ENCODE measurements at regions not wholly inside any gene's neighbourhood (a gene's known extent, or its start where the extent isn't known, plus 50 kb on each side); places are given as distances from the start of the nearest gene placed in this dataset.
"Not testable (repeated sequence)": the region's sequence is repeated elsewhere in the genome, so short reads cannot be mapped to it uniquely, and the experiment has no call there.

DNA sequence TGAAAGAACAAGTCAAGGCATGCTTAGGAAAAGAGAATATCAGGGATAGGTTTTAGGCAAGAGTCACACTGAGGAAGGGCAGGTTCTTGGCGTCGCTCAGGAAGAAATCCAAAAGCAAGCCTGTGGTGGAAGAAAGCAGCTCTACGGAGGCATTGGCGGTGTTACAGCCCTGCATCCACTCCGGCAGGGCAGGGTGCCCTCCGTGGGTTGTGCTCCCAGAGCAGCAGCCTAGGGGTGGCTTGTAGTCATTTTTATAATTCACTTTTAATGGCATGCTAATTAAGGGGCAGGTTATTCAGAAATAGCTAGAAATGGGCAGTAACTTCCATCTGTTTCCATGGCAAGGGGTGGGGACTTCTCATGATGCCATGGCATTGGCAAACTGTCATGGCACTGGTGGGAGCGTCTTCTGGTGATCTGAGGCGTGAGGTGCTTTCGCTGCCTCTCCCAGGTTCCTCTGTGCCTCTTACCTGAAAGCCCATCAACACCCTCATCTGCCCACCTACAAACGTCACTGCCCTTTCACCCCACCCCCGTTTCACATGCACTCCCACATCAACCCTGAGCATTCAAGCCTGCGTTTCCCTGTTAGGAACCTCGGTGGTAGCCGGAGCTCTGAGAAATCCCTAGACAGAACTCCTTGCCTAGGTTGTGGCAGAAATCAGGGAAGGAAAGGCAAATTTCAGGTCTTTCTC is 1763.8 kb upstream of the TPTE start:
- DNase-seq (ENCODE audit: low spot score): not testable (repeated sequence)

DNA sequence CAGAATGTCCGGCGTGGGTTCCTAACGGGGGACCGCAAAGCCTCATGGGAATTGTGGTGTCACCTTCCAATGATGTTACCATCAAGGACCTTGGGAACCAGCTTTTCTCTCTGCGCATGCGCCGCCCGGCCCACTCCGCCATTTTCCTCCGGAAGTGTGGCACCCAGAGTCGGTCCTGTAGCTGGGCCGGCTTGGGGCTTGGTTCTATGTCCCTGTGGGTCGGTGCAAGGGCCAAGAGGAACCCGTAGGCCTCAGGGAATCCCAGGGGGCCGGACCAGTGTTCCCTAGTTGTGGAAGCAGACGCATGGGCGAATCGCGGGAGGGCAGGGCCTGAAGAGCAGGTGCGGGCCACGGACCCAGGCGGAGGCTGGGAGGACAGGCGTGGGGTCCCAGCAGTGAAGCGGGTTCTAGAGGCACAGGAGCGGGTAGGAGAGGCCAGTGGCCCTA is 1762.4 kb upstream of the TPTE start:
- DNase-seq (ENCODE audit: low spot score): peak; percentile 1

DNA sequence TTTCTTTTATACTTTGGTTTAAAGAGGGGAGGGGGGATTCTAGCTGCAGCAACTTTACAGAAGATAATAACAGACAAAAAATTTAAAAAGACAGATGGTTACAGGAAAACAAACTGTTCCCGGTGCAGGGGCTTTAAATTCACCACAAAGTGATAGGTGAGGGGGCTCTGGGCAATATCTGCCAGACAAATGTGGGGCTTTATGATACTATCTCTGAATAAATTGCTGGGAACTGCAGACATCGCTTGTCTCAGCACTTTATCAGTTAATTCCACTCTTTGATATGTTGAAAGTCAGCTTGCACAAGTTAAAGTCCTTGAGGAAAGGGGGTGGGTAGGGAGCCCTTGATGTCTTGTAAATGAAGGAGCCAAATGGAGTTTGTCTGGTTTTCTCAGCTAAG is 1759.1 kb upstream of the TPTE start:
- DNase-seq (ENCODE audit: low spot score): not testable (repeated sequence)

DNA sequence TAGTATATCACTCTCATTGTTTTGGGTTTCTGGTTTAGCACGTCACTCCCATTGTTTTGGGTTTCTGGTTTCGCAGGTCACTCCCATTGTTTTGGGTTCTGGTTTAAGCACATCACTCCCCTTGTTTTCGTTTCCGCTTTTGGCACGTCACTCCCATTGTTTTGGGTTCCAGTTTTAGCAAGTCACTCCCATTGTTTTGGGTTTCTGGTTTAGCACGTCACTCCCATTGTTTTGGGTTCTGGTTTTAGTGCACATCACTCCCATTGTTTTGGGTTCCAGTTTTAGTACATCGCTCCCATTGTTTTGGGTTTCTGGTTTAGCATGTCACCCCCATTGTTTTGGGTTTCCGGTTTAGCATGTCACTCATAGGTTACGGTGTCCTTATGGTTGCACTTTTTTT is 1757.0 kb upstream of the TPTE start:
- not testable (repeated sequence) for DNase-seq (ENCODE audit: low spot score)

DNA sequence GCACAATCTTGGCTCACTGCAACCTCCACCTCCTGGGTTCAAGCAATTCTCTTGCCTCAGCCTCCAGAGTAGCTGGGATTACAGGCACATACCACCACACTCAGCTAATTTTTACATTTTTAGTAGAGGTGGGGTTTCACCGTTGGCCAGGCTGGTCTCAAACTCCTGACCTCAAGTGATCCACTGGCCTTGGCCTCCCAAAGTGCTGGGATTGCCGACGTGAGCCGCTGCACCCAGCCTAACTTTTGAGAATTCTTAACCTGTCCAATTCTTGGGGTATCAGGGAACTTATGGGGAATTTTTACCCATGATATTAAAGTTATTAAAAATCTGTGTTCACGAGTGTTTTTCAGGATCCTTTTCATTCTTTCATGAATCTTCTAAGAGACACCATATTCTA is 1755.2 kb upstream of the TPTE start:
- not testable (repeated sequence) for DNase-seq (ENCODE audit: low spot score)

DNA sequence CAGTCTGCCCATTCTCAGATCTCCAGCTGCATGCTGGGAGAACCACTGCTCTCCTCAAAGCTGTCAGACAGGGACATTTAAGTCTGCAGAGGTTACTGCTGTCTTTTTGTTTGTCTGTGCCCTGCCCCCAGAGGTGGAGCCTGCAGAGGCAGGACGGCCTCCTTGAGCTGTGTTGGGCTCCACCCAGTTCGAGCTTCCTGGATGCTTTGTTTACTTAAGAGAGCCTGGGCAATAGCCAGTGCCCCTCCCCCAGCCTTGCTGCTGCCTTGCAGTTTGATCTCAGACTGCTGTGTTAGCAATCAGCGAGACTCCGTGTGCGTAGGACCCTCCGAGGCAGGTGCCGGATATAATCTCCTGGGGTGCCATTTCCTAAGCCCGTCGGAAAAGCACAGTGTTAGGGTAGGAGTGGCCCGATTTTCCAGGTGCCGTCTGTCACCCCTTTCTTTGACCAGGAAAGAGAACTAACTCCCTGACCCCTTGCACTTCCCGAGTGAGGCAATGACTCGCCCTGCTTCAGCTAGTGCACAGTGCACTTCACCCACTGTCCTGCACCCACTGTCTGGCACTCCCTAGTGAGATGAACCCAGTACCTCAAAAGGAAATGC is 1748.4 kb upstream of the TPTE start:
- DNase-seq (ENCODE audit: low spot score): not testable (repeated sequence)

DNA sequence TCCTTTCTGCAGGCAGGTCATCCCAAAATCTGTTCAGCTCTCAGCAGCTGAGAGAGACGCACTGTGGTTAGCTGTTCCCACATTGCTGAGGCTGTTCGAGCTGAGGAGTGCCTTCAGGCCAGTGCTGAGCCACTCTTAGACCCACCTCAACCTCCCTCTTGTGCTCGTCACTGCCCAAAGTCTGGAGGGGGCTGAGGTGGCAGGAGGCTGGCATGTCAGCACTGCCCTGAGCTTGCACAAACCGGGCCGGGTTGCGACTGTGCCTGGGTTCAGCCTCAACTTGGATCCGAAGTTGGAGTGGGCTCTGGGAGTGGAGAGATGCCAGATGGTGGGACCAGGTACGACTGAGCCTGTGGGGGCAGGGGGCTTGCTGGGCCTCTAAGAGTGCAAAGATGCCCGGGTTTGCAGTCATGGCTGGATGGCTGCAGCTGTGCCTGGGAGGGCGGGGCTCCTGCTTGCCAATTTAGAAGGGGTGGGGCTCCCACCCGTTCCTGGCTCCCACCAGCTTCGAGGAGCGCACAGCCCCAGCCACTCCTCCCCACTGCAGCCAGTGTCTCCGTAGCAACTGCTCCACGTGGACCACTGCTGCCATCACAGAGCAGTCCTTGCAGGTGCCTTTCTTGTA is 1745.7 kb upstream of the TPTE start:
- DNase-seq (ENCODE audit: low spot score): not testable (repeated sequence)

DNA sequence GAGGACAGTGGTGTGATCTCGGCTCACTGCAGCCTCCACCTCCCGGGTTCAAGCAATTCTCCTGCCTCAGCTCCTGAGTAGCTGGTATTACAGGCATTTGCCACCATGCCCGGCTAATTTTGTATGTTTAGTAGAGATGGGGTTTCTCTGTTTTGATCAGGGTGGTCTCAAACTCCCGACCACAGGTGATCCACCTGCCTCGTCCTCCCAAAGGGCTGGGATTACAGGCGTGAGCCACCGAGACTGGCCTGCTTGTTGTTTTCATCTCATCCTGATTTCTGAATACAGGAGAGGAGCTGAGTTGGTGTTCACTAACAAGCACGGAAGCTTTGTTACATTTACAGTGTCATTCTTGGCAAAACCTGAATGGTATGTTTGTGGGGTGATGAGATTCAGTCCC is 1744.1 kb upstream of the TPTE start:
- DNase-seq (ENCODE audit: low spot score): not testable (repeated sequence)

DNA sequence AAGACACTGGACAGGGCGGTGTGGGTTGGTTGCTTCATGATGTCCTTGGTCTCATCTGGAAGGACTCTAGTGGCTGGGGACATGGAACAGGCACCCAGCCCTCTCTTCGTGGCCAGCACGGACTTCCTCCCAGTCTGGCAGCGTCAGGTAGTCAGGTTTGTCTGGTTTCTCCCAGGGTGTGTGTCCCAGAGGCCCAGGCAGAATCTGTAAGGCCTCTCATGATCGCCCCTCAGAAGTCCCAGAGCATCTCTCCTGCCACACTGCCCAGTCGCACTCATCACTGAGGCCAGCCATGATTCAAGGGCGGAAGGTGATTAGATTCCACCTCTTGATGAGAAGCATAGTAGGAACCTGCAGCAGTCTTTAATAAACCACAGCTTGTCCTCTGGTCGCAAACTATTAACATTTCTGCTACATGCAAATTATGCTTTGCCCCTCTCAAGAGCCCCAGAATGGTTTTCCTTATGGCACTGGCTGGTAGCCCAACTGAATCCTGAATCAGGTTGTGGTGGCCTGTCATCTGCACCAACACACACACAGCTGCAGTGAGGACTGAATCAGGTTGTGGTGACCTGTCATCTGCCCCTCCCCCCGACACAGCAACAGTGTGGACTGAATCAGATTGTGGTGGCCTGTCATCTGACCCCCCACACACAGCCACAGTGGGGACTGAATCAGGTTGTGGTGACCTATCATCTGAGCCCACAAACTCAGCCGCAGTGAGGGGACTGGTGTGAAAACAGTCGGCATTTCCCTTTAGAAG is 1742.9 kb upstream of the TPTE start:
- DNase-seq (ENCODE audit: low spot score): not testable (repeated sequence)

DNA sequence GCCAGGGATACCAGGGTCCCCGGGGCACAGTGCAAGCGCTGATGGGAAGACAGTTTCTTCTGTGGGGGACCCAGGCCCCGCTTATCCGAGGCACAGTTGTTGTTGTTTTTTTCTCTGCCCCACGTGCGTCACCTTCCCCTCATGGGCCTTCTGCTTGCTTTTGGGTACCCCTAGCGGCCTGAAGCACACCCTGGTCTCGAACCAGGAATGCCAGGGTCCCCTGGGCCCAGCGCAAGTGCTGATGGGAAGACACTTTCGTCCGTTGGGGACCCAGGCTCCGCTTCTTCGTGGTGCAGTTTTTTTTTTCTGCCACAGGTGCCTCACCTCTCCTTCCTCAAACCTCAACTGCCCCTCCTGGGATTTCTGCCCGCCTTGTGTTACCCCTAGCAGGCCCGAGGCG is 1708.5 kb upstream of the TPTE start:
- not testable (repeated sequence) for DNase-seq (ENCODE audit: low spot score)

DNA sequence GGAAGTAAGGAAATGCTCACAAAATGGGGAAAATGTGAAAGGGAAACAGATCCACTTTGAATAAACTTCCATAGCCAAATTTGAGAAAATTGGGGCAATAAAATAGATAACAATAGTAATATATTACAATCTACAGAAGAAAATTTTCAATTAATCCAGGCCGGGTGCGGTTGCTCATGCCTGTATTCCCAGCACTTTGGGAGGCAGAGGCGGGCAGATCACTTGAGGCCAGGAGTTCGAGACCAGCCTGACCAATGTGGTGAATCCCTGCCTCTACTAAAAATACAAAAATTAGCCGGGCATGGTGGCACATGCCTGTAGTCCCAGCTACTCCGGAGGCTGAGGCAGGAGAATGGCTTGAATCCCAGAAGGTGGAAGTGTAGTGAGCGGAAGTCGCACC is 1687.1 kb upstream of the TPTE start:
- DNase-seq (ENCODE audit: low spot score): not testable (repeated sequence)
